ENCODE measurements at regions not wholly inside any gene's neighbourhood (a gene's known extent, or its start where the extent isn't known, plus 50 kb on each side); places are given as distances from the start of the nearest gene placed in this dataset.

DNA sequence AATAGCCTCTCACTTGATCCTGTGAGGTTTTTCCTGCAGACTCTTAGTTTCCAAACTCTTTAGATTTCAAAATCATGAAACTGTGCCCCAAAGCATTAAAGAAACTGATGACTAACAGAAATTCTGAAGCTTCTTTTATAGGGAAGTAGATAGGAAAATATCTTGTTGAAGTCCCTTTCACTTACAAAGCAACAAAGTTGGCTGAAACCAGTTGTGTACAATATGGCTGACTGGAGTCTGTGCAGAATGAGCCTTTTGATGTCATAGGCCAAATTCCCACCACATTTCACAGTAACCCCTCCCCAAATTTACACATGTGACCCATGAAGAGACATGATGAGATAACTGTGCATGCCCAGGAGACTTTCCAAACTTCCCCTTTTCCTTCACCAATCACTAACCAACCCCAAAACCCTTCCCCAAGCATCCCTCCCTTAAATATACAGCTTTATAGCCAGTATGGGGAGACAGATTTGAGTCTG, 61.7 kb upstream of the NCK2 start:
- no peak overlapping the region for H3K27ac ChIP-seq (ENCODE audit: extremely low read depth, low read depth, low read length)
- no peaks in the 10 kb centered on the region for H3K36me3 ChIP-seq (ENCODE audit: control insufficient read depth in 2 of 2, insufficient read depth in 1 of 2, low read length in 2 of 2)
- H3K9me3 ChIP-seq (ENCODE audit: control insufficient read depth, insufficient read depth, low read depth, low read length), result no peaks in the 10 kb centered on the region
- CTCF ChIA-PET, result interaction anchor here (0.7 kb wide), 1 partner anchor 64 kb away, joined by 3 read pairs; no protein-coding TSS in a partner anchor
- POLR2A ChIA-PET, result no interaction called here
- no peaks in the 10 kb centered on the region for H3K4me1 ChIP-seq (ENCODE audit: control insufficient read depth, insufficient read depth, low read length)
- no peak overlapping the region for H3K4me3 ChIP-seq (ENCODE audit: low read depth, low read length)
- TF ChIP-seq, protein P1, sequence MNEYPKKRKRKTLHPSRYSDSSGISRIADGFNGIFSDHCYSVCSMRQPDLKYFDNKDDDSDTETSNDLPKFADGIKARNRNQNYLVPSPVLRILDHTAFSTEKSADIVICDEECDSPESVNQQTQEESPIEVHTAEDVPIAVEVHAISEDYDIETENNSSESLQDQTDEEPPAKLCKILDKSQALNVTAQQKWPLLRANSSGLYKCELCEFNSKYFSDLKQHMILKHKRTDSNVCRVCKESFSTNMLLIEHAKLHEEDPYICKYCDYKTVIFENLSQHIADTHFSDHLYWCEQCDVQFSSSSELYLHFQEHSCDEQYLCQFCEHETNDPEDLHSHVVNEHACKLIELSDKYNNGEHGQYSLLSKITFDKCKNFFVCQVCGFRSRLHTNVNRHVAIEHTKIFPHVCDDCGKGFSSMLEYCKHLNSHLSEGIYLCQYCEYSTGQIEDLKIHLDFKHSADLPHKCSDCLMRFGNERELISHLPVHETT (tag by site-specific recombination; IDR thresholded peaks at IDR 0.05), result no peak
- TF ChIP-seq ZNF248 (tag by site-specific recombination; IDR thresholded peaks at IDR 0.05) (no peak), ZNF175 (tag by site-specific recombination; IDR thresholded peaks at IDR 0.05) (no peak), ZNF701 (tag by site-specific recombination; IDR thresholded peaks at IDR 0.05) (no peak), ZNF530 (tag by site-specific recombination; IDR thresholded peaks at IDR 0.05; ENCODE audit: low read depth) (no peak), ZNF366 (tag by site-specific recombination; conservative IDR thresholded peaks at IDR 0.05) (no peak), ZNF146 (tag by site-specific recombination; IDR thresholded peaks at IDR 0.05) (no peak), ZNF664 (tag by site-specific recombination; IDR thresholded peaks at IDR 0.05) (no peak), MEIS1 (CRISPR knock-in tag; IDR thresholded peaks at IDR 0.05; ENCODE audit: borderline replicate concordance) (no peak)
- TF ChIP-seq, protein P2, sequence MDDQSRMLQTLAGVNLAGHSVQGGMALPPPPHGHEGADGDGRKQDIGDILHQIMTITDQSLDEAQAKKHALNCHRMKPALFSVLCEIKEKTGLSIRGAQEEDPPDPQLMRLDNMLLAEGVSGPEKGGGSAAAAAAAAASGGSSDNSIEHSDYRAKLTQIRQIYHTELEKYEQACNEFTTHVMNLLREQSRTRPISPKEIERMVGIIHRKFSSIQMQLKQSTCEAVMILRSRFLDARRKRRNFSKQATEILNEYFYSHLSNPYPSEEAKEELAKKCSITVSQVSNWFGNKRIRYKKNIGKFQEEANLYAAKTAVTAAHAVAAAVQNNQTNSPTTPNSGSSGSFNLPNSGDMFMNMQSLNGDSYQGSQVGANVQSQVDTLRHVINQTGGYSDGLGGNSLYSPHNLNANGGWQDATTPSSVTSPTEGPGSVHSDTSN (CRISPR knock-in tag; IDR thresholded peaks at IDR 0.05), result no peak
- TF ChIP-seq, protein P3, sequence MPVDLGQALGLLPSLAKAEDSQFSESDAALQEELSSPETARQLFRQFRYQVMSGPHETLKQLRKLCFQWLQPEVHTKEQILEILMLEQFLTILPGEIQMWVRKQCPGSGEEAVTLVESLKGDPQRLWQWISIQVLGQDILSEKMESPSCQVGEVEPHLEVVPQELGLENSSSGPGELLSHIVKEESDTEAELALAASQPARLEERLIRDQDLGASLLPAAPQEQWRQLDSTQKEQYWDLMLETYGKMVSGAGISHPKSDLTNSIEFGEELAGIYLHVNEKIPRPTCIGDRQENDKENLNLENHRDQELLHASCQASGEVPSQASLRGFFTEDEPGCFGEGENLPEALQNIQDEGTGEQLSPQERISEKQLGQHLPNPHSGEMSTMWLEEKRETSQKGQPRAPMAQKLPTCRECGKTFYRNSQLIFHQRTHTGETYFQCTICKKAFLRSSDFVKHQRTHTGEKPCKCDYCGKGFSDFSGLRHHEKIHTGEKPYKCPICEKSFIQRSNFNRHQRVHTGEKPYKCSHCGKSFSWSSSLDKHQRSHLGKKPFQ (tag by site-specific recombination; IDR thresholded peaks at IDR 0.05), result no peak

DNA sequence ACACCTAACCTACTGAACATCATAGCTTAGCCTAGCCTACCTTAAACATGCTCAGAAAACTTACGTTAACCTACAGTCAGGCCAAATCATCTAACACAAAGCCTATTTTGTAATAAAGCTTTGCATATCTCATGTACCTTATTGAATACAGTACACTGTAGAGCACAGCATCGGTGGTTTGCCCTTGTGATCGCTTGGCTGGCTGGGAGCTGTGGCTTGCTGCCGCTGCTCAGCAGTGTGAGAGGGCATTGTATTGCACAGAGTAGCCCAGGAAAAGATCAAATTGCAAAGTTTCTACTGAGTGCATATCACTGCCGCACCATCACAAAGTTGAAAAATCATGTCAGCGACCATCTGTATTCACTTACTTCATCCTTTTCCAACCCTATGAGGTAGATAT, 62.3 kb upstream of the NCK2 start:
- Histone ChIP-seq H3K4me3 (ENCODE audit: low read depth, low read length) (no peak overlapping the region), H3K9me3 (ENCODE audit: control insufficient read depth, insufficient read depth, low read depth, low read length) (no peaks in the 10 kb centered on the region), H3K4me1 (ENCODE audit: control insufficient read depth, insufficient read depth, low read length) (no peaks in the 10 kb centered on the region), H3K36me3 (ENCODE audit: control insufficient read depth in 2 of 2, insufficient read depth in 1 of 2, low read length in 2 of 2) (no peaks in the 10 kb centered on the region), H3K27ac (ENCODE audit: extremely low read depth, low read depth, low read length) (no peak overlapping the region)
- POLR2A ChIA-PET, result no interaction called here
- CTCF ChIA-PET, result interaction anchor here (0.7 kb wide), 1 partner anchor 64 kb away, joined by 3 read pairs; no protein-coding TSS in a partner anchor
- TF ChIP-seq ZNF214 (tag by site-specific recombination; IDR thresholded peaks at IDR 0.05; ENCODE audit: borderline replicate concordance) (no peak), KLF1 (tag by site-specific recombination; IDR thresholded peaks at IDR 0.05) (no peak), ZNF184 (tag by site-specific recombination; IDR thresholded peaks at IDR 0.05) (no peak), ZNF248 (tag by site-specific recombination; IDR thresholded peaks at IDR 0.05) (no peak), SCRT2 (tag by site-specific recombination; IDR thresholded peaks at IDR 0.05) (no peak), ZNF146 (tag by site-specific recombination; IDR thresholded peaks at IDR 0.05) (no peak), ZNF677 (tag by site-specific recombination; IDR thresholded peaks at IDR 0.05) (no peak)
- TF ChIP-seq, protein P4, sequence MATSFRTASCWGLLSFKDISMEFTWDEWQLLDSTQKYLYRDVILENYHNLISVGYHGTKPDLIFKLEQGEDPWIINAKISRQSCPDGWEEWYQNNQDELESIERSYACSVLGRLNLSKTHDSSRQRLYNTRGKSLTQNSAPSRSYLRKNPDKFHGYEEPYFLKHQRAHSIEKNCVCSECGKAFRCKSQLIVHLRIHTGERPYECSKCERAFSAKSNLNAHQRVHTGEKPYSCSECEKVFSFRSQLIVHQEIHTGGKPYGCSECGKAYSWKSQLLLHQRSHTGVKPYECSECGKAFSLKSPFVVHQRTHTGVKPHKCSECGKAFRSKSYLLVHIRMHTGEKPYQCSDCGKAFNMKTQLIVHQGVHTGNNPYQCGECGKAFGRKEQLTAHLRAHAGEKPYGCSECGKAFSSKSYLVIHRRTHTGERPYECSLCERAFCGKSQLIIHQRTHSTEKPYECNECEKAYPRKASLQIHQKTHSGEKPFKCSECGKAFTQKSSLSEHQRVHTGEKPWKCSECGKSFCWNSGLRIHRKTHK (tag by site-specific recombination; IDR thresholded peaks at IDR 0.05), result no peak
- TF ChIP-seq, protein P5, sequence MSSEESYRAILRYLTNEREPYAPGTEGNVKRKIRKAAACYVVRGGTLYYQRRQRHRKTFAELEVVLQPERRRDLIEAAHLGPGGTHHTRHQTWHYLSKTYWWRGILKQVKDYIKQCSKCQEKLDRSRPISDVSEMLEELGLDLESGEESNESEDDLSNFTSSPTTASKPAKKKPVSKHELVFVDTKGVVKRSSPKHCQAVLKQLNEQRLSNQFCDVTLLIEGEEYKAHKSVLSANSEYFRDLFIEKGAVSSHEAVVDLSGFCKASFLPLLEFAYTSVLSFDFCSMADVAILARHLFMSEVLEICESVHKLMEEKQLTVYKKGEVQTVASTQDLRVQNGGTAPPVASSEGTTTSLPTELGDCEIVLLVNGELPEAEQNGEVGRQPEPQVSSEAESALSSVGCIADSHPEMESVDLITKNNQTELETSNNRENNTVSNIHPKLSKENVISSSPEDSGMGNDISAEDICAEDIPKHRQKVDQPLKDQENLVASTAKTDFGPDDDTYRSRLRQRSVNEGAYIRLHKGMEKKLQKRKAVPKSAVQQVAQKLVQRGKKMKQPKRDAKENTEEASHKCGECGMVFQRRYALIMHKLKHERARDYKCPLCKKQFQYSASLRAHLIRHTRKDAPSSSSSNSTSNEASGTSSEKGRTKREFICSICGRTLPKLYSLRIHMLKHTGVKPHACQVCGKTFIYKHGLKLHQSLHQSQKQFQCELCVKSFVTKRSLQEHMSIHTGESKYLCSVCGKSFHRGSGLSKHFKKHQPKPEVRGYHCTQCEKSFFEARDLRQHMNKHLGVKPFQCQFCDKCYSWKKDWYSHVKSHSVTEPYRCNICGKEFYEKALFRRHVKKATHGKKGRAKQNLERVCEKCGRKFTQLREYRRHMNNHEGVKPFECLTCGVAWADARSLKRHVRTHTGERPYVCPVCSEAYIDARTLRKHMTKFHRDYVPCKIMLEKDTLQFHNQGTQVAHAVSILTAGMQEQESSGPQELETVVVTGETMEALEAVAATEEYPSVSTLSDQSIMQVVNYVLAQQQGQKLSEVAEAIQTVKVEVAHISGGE (tag by site-specific recombination; conservative IDR thresholded peaks at IDR 0.05; ENCODE audit: low read depth), result no peak
- TF ChIP-seq, protein P6, sequence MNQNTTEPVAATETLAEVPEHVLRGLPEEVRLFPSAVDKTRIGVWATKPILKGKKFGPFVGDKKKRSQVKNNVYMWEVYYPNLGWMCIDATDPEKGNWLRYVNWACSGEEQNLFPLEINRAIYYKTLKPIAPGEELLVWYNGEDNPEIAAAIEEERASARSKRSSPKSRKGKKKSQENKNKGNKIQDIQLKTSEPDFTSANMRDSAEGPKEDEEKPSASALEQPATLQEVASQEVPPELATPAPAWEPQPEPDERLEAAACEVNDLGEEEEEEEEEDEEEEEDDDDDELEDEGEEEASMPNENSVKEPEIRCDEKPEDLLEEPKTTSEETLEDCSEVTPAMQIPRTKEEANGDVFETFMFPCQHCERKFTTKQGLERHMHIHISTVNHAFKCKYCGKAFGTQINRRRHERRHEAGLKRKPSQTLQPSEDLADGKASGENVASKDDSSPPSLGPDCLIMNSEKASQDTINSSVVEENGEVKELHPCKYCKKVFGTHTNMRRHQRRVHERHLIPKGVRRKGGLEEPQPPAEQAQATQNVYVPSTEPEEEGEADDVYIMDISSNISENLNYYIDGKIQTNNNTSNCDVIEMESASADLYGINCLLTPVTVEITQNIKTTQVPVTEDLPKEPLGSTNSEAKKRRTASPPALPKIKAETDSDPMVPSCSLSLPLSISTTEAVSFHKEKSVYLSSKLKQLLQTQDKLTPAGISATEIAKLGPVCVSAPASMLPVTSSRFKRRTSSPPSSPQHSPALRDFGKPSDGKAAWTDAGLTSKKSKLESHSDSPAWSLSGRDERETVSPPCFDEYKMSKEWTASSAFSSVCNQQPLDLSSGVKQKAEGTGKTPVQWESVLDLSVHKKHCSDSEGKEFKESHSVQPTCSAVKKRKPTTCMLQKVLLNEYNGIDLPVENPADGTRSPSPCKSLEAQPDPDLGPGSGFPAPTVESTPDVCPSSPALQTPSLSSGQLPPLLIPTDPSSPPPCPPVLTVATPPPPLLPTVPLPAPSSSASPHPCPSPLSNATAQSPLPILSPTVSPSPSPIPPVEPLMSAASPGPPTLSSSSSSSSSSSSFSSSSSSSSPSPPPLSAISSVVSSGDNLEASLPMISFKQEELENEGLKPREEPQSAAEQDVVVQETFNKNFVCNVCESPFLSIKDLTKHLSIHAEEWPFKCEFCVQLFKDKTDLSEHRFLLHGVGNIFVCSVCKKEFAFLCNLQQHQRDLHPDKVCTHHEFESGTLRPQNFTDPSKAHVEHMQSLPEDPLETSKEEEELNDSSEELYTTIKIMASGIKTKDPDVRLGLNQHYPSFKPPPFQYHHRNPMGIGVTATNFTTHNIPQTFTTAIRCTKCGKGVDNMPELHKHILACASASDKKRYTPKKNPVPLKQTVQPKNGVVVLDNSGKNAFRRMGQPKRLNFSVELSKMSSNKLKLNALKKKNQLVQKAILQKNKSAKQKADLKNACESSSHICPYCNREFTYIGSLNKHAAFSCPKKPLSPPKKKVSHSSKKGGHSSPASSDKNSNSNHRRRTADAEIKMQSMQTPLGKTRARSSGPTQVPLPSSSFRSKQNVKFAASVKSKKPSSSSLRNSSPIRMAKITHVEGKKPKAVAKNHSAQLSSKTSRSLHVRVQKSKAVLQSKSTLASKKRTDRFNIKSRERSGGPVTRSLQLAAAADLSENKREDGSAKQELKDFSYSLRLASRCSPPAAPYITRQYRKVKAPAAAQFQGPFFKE (tag by site-specific recombination; IDR thresholded peaks at IDR 0.05; ENCODE audit: borderline replicate concordance), result no peak
